Neural cell (in vitro differentiated cells): ENCODE measurements at regions not wholly inside any gene's neighbourhood (a gene's known extent, or its start where the extent isn't known, plus 50 kb on each side); places are given as distances from the start of the nearest gene placed in this dataset.

Source experiments
- H2AFZ ChIP-seq: fragments of 200-600, 300-800 bp; sonication (generic), shearing (Covaris generic); 2 replicates; pipeline ENCODE4 v1.6.0; 2014; ENCODE audit warnings: low read depth, mild to moderate bottlenecking, antibody characterized with exemption, low read length, moderate library complexity
- H3F3A ChIP-seq: fragments of 200-600 bp; shearing (Covaris generic); 2 replicates; pipeline ENCODE4 v1.6.1; 2016; ENCODE audit warnings: mild to moderate bottlenecking, moderate library complexity, mixed read lengths, antibody characterized with exemption, low read length; ENCODE audit not compliant: insufficient read depth, poor library complexity, severe bottlenecking
- H3K27ac ChIP-seq: fragments of 200-600, 300-800 bp; sonication (generic), shearing (Covaris generic); 2 replicates; pipeline ENCODE4 v1.5.1; 2014; ENCODE audit warnings: mild to moderate bottlenecking, low read length, moderate library complexity
- H3K27me3 ChIP-seq: fragments of 300-800, 200-600 bp; sonication (generic), shearing (Covaris generic); 2 replicates; pipeline ENCODE4 v1.6.0; 2014; ENCODE audit warnings: mild to moderate bottlenecking, low read depth, low read length, moderate library complexity; ENCODE audit not compliant: insufficient read depth
- H3K36me3 ChIP-seq: fragments of 300-800, 200-600 bp; sonication (generic), shearing (Covaris generic); 2 replicates; pipeline ENCODE4 v1.5.1; 2014; ENCODE audit warnings: mild to moderate bottlenecking, antibody characterized with exemption, low read length, moderate library complexity; ENCODE audit not compliant: insufficient read depth
- H3K4me2 ChIP-seq: fragments of 300-800, 200-600 bp; sonication (generic), shearing (Covaris generic); 2 replicates; pipeline ENCODE4 v1.6.0; 2014; ENCODE audit warnings: mild to moderate bottlenecking, low read length
- H3K4me3 ChIP-seq: fragments of 300-800, 200-600 bp; sonication (generic), shearing (Covaris generic); 2 replicates; pipeline ENCODE4 v1.5.1; 2014; ENCODE audit warnings: mild to moderate bottlenecking, low read length, moderate library complexity
- H3K79me2 ChIP-seq: fragments of 200-600 bp; shearing (Covaris generic); replicated peaks from 2 replicates; pipeline ENCODE4 v1.6.0; 2014; ENCODE audit warnings: mild to moderate bottlenecking, low read length, moderate library complexity; ENCODE audit not compliant: insufficient read depth
- H3K9ac ChIP-seq: fragments of 300-800, 200-600 bp; sonication (generic), shearing (Covaris generic); 2 replicates; pipeline ENCODE4 v1.6.1; 2016; ENCODE audit warnings: mild to moderate bottlenecking, low read length, mixed read lengths
- H3K9me2 ChIP-seq: fragments of 200-600 bp; shearing (Covaris generic); 2 replicates; pipeline ENCODE4 v1.6.1; 2016; ENCODE audit warnings: mild to moderate bottlenecking, low read length, mixed read lengths; ENCODE audit not compliant: insufficient read depth
- H3K9me3 ChIP-seq: fragments of 200-600, 300-800 bp; sonication (generic), shearing (Covaris generic); 2 replicates; pipeline ENCODE4 v1.6.1; 2016; ENCODE audit warnings: mild to moderate bottlenecking, mixed run types, low read length, moderate library complexity, mixed read lengths
- H4K20me1 ChIP-seq: fragments of 200-600 bp; shearing (Covaris generic); 2 replicates; pipeline ENCODE4 v1.6.1; 2016; ENCODE audit warnings: mild to moderate bottlenecking, mixed run types; ENCODE audit not compliant: insufficient read depth
- EP300 ChIP-seq: fragments of 450-650 bp; conservative IDR thresholded peaks from 2 replicates; pipeline ENCODE4 v1.6.1; 2014; ENCODE audit warnings: antibody characterized with exemption, mild to moderate bottlenecking, moderate library complexity; ENCODE audit not compliant: poor library complexity, severe bottlenecking
- EZH2 ChIP-seq: fragments of 200-600, 300-800 bp; shearing (Covaris generic), sonication (generic); IDR thresholded peaks from 2 replicates; pipeline ENCODE4 v1.6.1; 2014; ENCODE audit warnings: antibody characterized with exemption, low read length, borderline replicate concordance, mild to moderate bottlenecking; ENCODE audit not compliant: insufficient read depth, poor library complexity, severe bottlenecking
- MXI1 ChIP-seq: fragments of 450-650 bp; conservative IDR thresholded peaks from 2 replicates; pipeline ENCODE4 v1.6.1; 2014; ENCODE audit warnings: antibody characterized with exemption, mild to moderate bottlenecking; ENCODE audit not compliant: poor library complexity, severe bottlenecking
- POLR2AphosphoS5 ChIP-seq: IDR thresholded peaks from 2 replicates; pipeline ENCODE4 v1.6.1; 2012
- RAD21 ChIP-seq: fragments of 450-650 bp; conservative IDR thresholded peaks from 2 replicates; pipeline ENCODE4 v1.6.1; 2014; ENCODE audit warnings: antibody characterized with exemption, mild to moderate bottlenecking, moderate library complexity
- REST ChIP-seq: IDR thresholded peaks from 2 replicates; pipeline ENCODE4 v1.6.1; 2012; ENCODE audit warnings: borderline replicate concordance
- SMC3 ChIP-seq: fragments of 450-650 bp; conservative IDR thresholded peaks from 2 replicates; pipeline ENCODE4 v1.6.1; 2014; ENCODE audit warnings: antibody characterized with exemption, mild to moderate bottlenecking, moderate library complexity; ENCODE audit not compliant: poor library complexity
- TAF1 ChIP-seq: IDR thresholded peaks from 2 replicates; pipeline ENCODE4 v1.6.1; 2012; ENCODE audit warnings: low read depth
- TF ChIP-seq, protein P1 (sequence below): fragments of 450-650 bp; IDR thresholded peaks from 2 replicates; pipeline ENCODE4 v1.5.1; 2014; ENCODE audit warnings: antibody characterized with exemption, mild to moderate bottlenecking, moderate library complexity; ENCODE audit not compliant: poor library complexity, severe bottlenecking

GRCh38 chr7:28347475-28348318 is 64.6 kb upstream of the CREB5 start:
- no peaks in the 10 kb centered on the region for H3K9me3 ChIP-seq
- no peak overlapping the region for H3K4me2 ChIP-seq
- no peak overlapping the region for H3K4me3 ChIP-seq
- no peaks in the 10 kb centered on the region for H3F3A ChIP-seq
- H3K9me2 ChIP-seq, result no peaks in the 10 kb centered on the region
- no peak overlapping the region for H3K9ac ChIP-seq
- TF ChIP-seq, protein P1, sequence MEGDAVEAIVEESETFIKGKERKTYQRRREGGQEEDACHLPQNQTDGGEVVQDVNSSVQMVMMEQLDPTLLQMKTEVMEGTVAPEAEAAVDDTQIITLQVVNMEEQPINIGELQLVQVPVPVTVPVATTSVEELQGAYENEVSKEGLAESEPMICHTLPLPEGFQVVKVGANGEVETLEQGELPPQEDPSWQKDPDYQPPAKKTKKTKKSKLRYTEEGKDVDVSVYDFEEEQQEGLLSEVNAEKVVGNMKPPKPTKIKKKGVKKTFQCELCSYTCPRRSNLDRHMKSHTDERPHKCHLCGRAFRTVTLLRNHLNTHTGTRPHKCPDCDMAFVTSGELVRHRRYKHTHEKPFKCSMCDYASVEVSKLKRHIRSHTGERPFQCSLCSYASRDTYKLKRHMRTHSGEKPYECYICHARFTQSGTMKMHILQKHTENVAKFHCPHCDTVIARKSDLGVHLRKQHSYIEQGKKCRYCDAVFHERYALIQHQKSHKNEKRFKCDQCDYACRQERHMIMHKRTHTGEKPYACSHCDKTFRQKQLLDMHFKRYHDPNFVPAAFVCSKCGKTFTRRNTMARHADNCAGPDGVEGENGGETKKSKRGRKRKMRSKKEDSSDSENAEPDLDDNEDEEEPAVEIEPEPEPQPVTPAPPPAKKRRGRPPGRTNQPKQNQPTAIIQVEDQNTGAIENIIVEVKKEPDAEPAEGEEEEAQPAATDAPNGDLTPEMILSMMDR, result no peak
- no peak for TF ChIP-seq SMC3
- no peak for TF ChIP-seq TAF1
- TF ChIP-seq EZH2, result no peak
- no peak for TF ChIP-seq EP300
- no peak for TF ChIP-seq RAD21
- TF ChIP-seq REST, result no peak
- no peak for TF ChIP-seq POLR2AphosphoS5
- H4K20me1 ChIP-seq, result no peaks in the 10 kb centered on the region
- H3K79me2 ChIP-seq, result no peaks in the 10 kb centered on the region
- H3K27me3 ChIP-seq, result no peaks in the 10 kb centered on the region
- H2AFZ ChIP-seq, result no peak overlapping the region
- no peak overlapping the region for H3K27ac ChIP-seq
- no peaks in the 10 kb centered on the region for H3K36me3 ChIP-seq

GRCh38 chr7:28348636-28349035 is 63.7 kb upstream of the CREB5 start:
- TF ChIP-seq REST, result no peak
- no peak for TF ChIP-seq RAD21
- TF ChIP-seq POLR2AphosphoS5, result no peak
- TF ChIP-seq, protein P1, result no peak
- TF ChIP-seq SMC3, result no peak
- no peak for TF ChIP-seq TAF1
- no peak for TF ChIP-seq EP300
- no peak for TF ChIP-seq MXI1
- TF ChIP-seq EZH2, result no peak

More at GRCh38 chr7:28348636-28349035, 63.7 kb upstream of the CREB5 start:
- Histone ChIP-seq H3K9ac (no peak overlapping the region), H3K27me3 (no peaks in the 10 kb centered on the region), H4K20me1 (no peaks in the 10 kb centered on the region), H3K4me2 (no peak overlapping the region), H3F3A (no peaks in the 10 kb centered on the region), H3K79me2 (no peaks in the 10 kb centered on the region), H3K36me3 (no peaks in the 10 kb centered on the region), H3K27ac (no peak overlapping the region), H3K9me3 (no peaks in the 10 kb centered on the region), H3K4me3 (no peak overlapping the region), H2AFZ (no peak overlapping the region), H3K9me2 (no peaks in the 10 kb centered on the region)
